ENCODE measurements at regions not wholly inside any gene's neighbourhood (a gene's known extent, or its start where the extent isn't known, plus 50 kb on each side); places are given as distances from the start of the nearest gene placed in this dataset.

DNA sequence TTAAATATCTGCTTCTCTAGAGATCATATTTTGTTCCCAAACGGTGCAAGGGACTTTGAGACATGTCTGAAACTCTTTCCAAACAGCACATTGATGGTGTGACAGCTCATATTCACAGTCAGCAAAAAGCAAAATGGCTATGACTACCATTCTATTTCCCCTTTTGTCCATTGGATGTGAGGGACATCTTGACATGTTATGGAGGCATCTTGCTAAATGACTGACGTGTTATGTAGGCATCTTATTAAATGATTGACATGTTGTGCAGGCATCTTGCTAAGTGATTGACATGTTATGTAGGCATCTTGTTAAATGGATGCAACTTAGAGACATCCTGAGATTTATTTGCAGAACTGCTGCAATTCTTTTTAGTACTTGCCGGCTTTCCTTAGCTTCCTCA is 255.8 kb downstream of the DLL1 start:
- Histone ChIP-seq H3K27ac (ENCODE audit: low read depth, low read length) (no peak overlapping the region), H3K36me3 (ENCODE audit: control insufficient read depth in 5 of 5, insufficient read depth in 5 of 5, low read length in 5 of 5) (no peaks in the 10 kb centered on the region), H3K9me3 (ENCODE audit: control insufficient read depth in 5 of 5, low read length in 5 of 5) (peaks cover 0 to 11% (median 5%) of the 10 kb centered on the region in 5 donors), H3K4me3 (ENCODE audit: low read depth in 1 of 5, low read length in 5 of 5) (no peak overlapping the region), H3K9ac (ENCODE audit: low read length in 5 of 5) (no peak overlapping the region), H3K4me1 (ENCODE audit: control insufficient read depth in 5 of 5, insufficient read depth in 5 of 5, low read length in 5 of 5) (peaks cover 0 to 2% (median 0%) of the 10 kb centered on the region in 5 donors), H3K27me3 (ENCODE audit: control insufficient read depth in 5 of 5, insufficient read depth in 4 of 5, low read length in 5 of 5) (peaks cover 0 to 2% (median 0%) of the 10 kb centered on the region in 5 donors)

DNA sequence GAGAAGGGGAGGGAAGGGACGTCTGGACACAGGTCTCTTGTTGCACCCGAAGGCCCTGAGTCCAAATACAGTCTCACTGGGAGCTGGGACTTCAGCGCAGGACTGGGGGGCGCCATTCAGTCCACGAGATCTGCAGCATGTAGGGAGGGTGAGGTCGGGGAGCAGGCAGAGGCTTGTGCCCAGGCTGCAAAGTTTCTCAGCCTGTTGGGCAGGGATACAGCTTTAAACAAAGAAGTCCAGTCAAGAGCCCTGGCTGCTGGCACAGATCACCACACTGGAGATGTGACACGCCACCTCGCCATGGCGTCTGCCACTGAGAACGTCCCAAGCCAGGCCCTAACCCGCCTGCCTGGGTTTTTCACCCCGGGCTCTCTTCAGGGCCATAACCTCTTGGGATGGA is 256.6 kb downstream of the DLL1 start:
- H3K27me3 ChIP-seq (ENCODE audit: control insufficient read depth in 5 of 5, insufficient read depth in 4 of 5, low read length in 5 of 5), result peaks cover 0 to 2% (median 0%) of the 10 kb centered on the region in 5 donors
- H3K4me3 ChIP-seq (ENCODE audit: low read depth in 1 of 5, low read length in 5 of 5), result no peak overlapping the region
- peaks cover 0 to 11% (median 5%) of the 10 kb centered on the region in 5 donors for H3K9me3 ChIP-seq (ENCODE audit: control insufficient read depth in 5 of 5, low read length in 5 of 5)
- H3K36me3 ChIP-seq (ENCODE audit: control insufficient read depth in 5 of 5, insufficient read depth in 5 of 5, low read length in 5 of 5), result no peaks in the 10 kb centered on the region
- H3K4me1 ChIP-seq (ENCODE audit: control insufficient read depth in 5 of 5, insufficient read depth in 5 of 5, low read length in 5 of 5), result peaks cover 0 to 2% (median 0%) of the 10 kb centered on the region in 5 donors
- no peak overlapping the region for H3K9ac ChIP-seq (ENCODE audit: low read length in 5 of 5)
- no peak overlapping the region for H3K27ac ChIP-seq (ENCODE audit: low read depth, low read length)

DNA sequence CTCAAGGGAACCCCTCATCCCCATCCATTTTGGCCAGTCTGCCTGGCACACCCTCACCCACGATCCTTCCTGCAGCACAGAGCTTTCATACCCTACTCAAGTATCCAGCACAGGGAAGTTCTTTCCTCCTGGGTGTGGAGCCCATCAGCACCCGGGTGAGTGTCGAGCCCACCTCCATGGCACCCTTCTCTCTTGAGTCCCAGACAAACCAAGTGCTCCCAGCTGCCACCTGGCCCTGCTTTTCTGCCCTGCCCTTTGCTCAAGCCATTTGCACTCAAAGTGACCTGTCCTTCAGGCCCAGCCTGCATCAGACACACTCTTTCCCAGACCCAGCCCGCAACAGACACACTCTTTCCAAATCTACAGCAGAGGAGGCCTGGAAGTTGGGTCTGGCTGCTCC is 257.2 kb downstream of the DLL1 start:
- H3K27me3 ChIP-seq (ENCODE audit: control insufficient read depth in 5 of 5, insufficient read depth in 4 of 5, low read length in 5 of 5), result peaks cover 0 to 2% (median 0%) of the 10 kb centered on the region in 5 donors

DNA sequence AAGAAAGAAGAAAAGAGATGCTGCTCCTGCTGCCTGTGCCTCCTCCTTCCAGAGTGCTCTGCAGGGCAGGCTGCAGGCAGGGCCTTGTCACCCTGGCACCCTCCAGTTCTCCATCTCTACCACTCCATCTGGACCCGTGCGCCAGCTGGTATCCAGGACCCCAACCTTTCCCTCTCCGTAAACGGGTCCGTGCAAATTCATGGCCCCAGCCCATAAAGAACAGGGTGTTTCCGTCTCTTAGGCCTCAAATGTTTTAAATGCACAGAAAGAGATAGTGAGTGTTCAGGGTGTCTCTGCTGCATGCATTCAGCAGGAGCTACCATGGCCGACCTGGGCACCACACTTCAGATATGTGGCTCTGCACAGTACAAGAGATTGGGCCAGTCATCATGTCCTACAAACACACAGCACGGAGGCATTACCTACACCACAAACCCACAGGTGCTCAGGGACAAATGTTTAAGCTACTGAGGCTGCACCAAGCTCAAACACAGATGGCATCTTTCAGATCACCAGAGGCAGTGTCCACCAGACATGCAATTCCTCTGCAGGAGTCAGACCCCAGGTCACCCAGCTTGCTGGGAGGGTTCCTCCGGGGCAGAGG is 258.1 kb downstream of the DLL1 start:
- Histone ChIP-seq H3K36me3 (ENCODE audit: control insufficient read depth in 5 of 5, insufficient read depth in 5 of 5, low read length in 5 of 5) (no peaks in the 10 kb centered on the region), H3K27me3 (ENCODE audit: control insufficient read depth in 5 of 5, insufficient read depth in 4 of 5, low read length in 5 of 5) (peaks cover 0 to 2% (median 0%) of the 10 kb centered on the region in 5 donors), H3K4me1 (ENCODE audit: control insufficient read depth in 5 of 5, insufficient read depth in 5 of 5, low read length in 5 of 5) (peaks cover 0 to 2% (median 0%) of the 10 kb centered on the region in 5 donors), H3K9me3 (ENCODE audit: control insufficient read depth in 5 of 5, low read length in 5 of 5) (peaks cover 0 to 11% (median 5%) of the 10 kb centered on the region in 5 donors), H3K4me3 (ENCODE audit: low read depth in 1 of 5, low read length in 5 of 5) (no peak overlapping the region), H3K9ac (ENCODE audit: low read length in 5 of 5) (no peak overlapping the region), H3K27ac (ENCODE audit: low read depth, low read length) (no peak overlapping the region)

More for the DNA sequence above, 257.2 kb downstream of the DLL1 start:
- Histone ChIP-seq H3K9ac (ENCODE audit: low read length in 5 of 5) (no peak overlapping the region), H3K4me3 (ENCODE audit: low read depth in 1 of 5, low read length in 5 of 5) (no peak overlapping the region), H3K36me3 (ENCODE audit: control insufficient read depth in 5 of 5, insufficient read depth in 5 of 5, low read length in 5 of 5) (no peaks in the 10 kb centered on the region), H3K9me3 (ENCODE audit: control insufficient read depth in 5 of 5, low read length in 5 of 5) (peaks cover 0 to 11% (median 5%) of the 10 kb centered on the region in 5 donors), H3K4me1 (ENCODE audit: control insufficient read depth in 5 of 5, insufficient read depth in 5 of 5, low read length in 5 of 5) (peaks cover 0 to 2% (median 0%) of the 10 kb centered on the region in 5 donors), H3K27ac (ENCODE audit: low read depth, low read length) (no peak overlapping the region)

DNA sequence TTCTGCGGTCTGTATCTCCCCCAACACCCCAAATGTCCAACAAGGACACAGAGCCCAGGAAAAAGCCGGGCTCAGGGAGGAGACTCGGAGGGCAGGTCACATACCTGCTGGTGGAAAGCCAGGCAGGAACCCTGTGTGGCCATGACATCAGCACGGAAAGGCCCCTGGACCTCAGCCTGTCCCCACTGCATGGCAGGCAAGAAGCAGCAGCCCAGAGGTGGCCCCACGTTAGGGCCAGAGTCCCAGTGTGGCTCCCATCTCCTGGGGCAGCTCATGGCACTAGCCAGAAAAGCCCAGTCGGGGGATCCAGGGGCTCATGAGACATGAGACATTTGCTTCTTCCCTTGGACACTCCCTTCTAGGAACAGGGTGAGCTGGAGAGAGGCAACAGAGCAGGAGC is 258.7 kb downstream of the DLL1 start:
- Histone ChIP-seq H3K4me1 (ENCODE audit: control insufficient read depth in 5 of 5, insufficient read depth in 5 of 5, low read length in 5 of 5) (peaks cover 0 to 2% (median 0%) of the 10 kb centered on the region in 5 donors), H3K4me3 (ENCODE audit: low read depth in 1 of 5, low read length in 5 of 5) (no peak overlapping the region), H3K36me3 (ENCODE audit: control insufficient read depth in 5 of 5, insufficient read depth in 5 of 5, low read length in 5 of 5) (no peaks in the 10 kb centered on the region)

DNA sequence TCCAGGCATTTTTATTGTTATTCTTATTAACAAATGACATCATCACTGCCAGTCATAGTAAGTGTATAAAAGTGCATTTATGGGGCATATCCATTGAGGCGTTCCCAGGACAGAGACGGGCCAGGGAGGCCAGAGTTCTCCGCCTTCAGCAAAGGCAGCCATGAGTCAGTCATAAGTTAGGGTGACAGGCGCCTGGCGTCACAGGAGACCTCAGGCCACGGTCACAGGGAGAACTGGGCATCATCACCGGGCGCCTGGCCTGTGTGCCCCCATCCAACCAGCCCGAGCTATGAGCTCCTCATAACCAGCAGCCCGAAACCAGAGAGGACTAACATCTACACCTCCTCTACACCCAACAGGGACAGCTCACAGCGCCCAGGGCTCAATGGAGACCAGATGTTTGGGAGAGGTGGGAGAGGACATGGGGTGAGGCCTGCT is 259.2 kb downstream of the DLL1 start:
- Histone ChIP-seq H3K4me3 (ENCODE audit: low read depth in 1 of 5, low read length in 5 of 5) (no peak overlapping the region), H3K27me3 (ENCODE audit: control insufficient read depth in 5 of 5, insufficient read depth in 4 of 5, low read length in 5 of 5) (peaks cover 0 to 2% (median 0%) of the 10 kb centered on the region in 5 donors), H3K9me3 (ENCODE audit: control insufficient read depth in 5 of 5, low read length in 5 of 5) (peaks cover 0 to 11% (median 5%) of the 10 kb centered on the region in 5 donors), H3K9ac (ENCODE audit: low read length in 5 of 5) (no peak overlapping the region), H3K4me1 (ENCODE audit: control insufficient read depth in 5 of 5, insufficient read depth in 5 of 5, low read length in 5 of 5) (peaks cover 0 to 2% (median 0%) of the 10 kb centered on the region in 5 donors), H3K27ac (ENCODE audit: low read depth, low read length) (no peak overlapping the region), H3K36me3 (ENCODE audit: control insufficient read depth in 5 of 5, insufficient read depth in 5 of 5, low read length in 5 of 5) (no peaks in the 10 kb centered on the region)

More for the DNA sequence above, 258.7 kb downstream of the DLL1 start:
- no peak overlapping the region for H3K27ac ChIP-seq (ENCODE audit: low read depth, low read length)
- H3K9me3 ChIP-seq (ENCODE audit: control insufficient read depth in 5 of 5, low read length in 5 of 5), result peaks cover 0 to 11% (median 5%) of the 10 kb centered on the region in 5 donors
- peaks cover 0 to 2% (median 0%) of the 10 kb centered on the region in 5 donors for H3K27me3 ChIP-seq (ENCODE audit: control insufficient read depth in 5 of 5, insufficient read depth in 4 of 5, low read length in 5 of 5)
- no peak overlapping the region for H3K9ac ChIP-seq (ENCODE audit: low read length in 5 of 5)

DNA sequence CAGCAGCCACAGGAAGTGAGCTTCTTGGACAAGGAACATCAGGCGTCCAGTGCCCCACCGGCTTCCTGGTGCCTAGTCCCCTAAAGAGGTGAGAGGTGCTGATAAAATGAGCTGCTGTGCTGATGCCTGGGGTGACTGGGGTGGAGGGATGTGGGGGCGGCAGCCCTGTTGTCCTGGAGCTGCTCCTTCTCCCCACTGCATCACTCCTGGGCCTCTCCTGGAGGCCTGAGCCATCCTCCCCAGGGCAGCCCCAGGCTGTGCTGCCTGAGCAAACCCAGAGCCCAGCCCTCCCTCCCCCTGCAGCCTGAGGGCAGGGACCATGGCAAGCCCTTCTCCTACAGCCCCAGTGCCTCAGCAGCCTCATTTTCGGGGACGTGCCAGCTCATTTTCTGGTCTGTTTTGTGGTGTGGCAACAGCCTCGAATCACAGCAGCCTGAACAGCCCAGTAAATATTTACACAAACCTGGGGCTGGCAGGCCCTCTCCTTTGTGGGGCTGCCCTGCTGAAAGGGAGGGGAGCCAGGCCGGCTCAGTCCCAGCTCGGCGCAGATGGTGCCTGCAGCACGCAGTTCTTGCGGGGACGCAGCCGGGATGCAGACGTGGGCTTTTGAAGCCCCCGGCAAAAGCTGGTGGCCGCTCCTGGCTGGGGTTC is 259.9 kb downstream of the DLL1 start:
- Histone ChIP-seq H3K9ac (ENCODE audit: low read length in 5 of 5) (no peak overlapping the region), H3K27ac (ENCODE audit: low read depth, low read length) (no peak overlapping the region), H3K27me3 (ENCODE audit: control insufficient read depth in 5 of 5, insufficient read depth in 4 of 5, low read length in 5 of 5) (peaks cover 0 to 2% (median 0%) of the 10 kb centered on the region in 5 donors), H3K9me3 (ENCODE audit: control insufficient read depth in 5 of 5, low read length in 5 of 5) (peaks cover 0 to 11% (median 4%) of the 10 kb centered on the region in 5 donors), H3K36me3 (ENCODE audit: control insufficient read depth in 5 of 5, insufficient read depth in 5 of 5, low read length in 5 of 5) (no peaks in the 10 kb centered on the region), H3K4me1 (ENCODE audit: control insufficient read depth in 5 of 5, insufficient read depth in 5 of 5, low read length in 5 of 5) (peaks cover 0 to 1% (median 0%) of the 10 kb centered on the region in 5 donors), H3K4me3 (ENCODE audit: low read depth in 1 of 5, low read length in 5 of 5) (no peak overlapping the region)

DNA sequence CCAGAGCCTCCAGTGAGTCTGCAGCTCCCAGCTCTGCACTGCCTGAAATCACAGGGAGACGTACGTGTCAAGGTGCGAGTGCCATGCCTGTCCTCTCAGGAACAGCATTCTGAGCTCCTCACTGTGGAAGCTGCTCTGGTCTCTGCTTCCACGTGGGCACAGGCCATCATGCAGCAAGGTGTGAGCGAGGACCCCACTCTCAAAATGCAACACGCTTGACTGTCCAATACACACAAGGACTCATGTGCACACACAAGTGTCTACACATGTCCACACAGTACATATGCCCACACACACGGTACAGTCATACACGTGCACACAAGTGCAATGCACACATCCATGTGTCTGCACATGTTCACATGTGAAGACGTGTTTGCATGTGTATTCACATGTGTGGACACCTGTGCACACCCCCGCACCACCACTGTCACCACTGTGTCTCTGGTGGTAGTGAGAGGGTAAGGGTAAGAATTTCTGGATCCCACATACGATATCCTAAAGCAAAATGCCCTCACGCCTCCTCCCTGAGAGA is 260.5 kb downstream of the DLL1 start:
- H3K27me3 ChIP-seq (ENCODE audit: control insufficient read depth in 5 of 5, insufficient read depth in 4 of 5, low read length in 5 of 5), result peaks cover 0 to 2% (median 0%) of the 10 kb centered on the region in 5 donors
- H3K27ac ChIP-seq (ENCODE audit: low read depth, low read length), result no peak overlapping the region
- no peak overlapping the region for H3K4me3 ChIP-seq (ENCODE audit: low read depth in 1 of 5, low read length in 5 of 5)
- H3K4me1 ChIP-seq (ENCODE audit: control insufficient read depth in 5 of 5, insufficient read depth in 5 of 5, low read length in 5 of 5), result peaks cover 0 to 2% (median 1%) of the 10 kb centered on the region in 5 donors
- peaks cover 0 to 8% (median 4%) of the 10 kb centered on the region in 5 donors for H3K9me3 ChIP-seq (ENCODE audit: control insufficient read depth in 5 of 5, low read length in 5 of 5)
- no peaks in the 10 kb centered on the region for H3K36me3 ChIP-seq (ENCODE audit: control insufficient read depth in 5 of 5, insufficient read depth in 5 of 5, low read length in 5 of 5)
- no peak overlapping the region for H3K9ac ChIP-seq (ENCODE audit: low read length in 5 of 5)

DNA sequence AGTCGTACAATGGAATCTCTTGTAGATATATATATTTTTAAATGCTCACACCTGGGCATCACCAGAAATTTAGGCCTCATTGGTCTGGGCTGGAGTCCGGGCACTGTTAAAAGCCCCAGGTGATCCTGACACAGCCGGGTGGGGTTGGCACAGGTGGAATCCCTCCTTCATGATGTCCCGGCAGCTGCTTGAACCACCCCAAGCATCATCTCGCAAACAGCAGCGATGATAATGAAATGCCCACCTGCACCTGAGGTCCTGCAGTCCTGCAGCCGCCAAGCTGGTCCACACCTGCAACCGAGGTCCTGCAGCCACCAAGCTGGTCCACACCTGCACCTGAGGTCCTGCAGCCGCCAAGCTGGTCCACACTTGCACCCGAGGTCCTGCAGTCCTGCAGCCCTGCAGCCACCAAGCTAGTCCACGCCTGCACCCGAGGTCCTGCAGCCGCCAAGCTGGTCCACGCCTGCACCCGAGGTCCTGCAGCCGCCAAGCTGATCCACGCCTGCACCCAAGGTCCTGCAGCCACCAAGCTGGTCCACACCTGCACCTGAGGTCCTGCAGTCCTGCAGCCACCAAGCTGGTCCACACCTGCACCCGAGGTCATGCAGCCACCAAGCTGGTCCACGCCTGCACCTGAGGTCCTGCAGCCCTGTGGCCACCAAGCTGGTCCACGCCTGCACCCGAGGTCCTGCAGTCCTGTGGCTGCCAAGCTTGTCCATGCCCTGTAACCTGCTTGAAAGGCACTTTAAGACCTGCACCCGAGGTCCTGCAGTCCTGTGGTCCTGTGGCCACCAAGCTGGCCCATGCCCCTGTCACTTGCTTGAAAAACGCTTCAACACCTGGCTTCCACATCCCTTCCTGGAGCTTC is 261.2 kb downstream of the DLL1 start:
- H3K9me3 ChIP-seq (ENCODE audit: control insufficient read depth in 5 of 5, low read length in 5 of 5), result peaks cover 0 to 8% (median 4%) of the 10 kb centered on the region in 5 donors
- peaks cover 2 to 9% (median 7%) of the 10 kb centered on the region in 5 donors for H3K4me1 ChIP-seq (ENCODE audit: control insufficient read depth in 5 of 5, insufficient read depth in 5 of 5, low read length in 5 of 5)
- no peak overlapping the region for H3K27ac ChIP-seq (ENCODE audit: low read depth, low read length)
- H3K4me3 ChIP-seq (ENCODE audit: low read depth in 1 of 5, low read length in 5 of 5), result no peak overlapping the region
- H3K36me3 ChIP-seq (ENCODE audit: control insufficient read depth in 5 of 5, insufficient read depth in 5 of 5, low read length in 5 of 5), result no peaks in the 10 kb centered on the region
- H3K9ac ChIP-seq (ENCODE audit: low read length in 5 of 5), result no peak overlapping the region
- peaks cover 0 to 2% (median 0%) of the 10 kb centered on the region in 5 donors for H3K27me3 ChIP-seq (ENCODE audit: control insufficient read depth in 5 of 5, insufficient read depth in 4 of 5, low read length in 5 of 5)
